WTC11 (cell line): ENCODE measurements at regions not wholly inside any gene's neighbourhood (a gene's known extent, or its start where the extent isn't known, plus 50 kb on each side); places are given as distances from the start of the nearest gene placed in this dataset.

ENCODE experiments used
- ATAC-seq: fragments of 200-7000 bp; cut with Tn5 transposase; 2 replicates; pipeline ENCODE4 v1.10.0; 2021; ENCODE audit warnings: mild to moderate bottlenecking, moderate library complexity
- CTCF ChIA-PET: fragments of 300-600 bp; sonication (Branson Sonifier 250); formaldehyde crosslinking; loops from one replicate; lab custom pipeline; 2021; ENCODE audit warnings: antibody characterized with exemption; lab: Charles Lee
- POLR2A ChIA-PET: fragments of 350-600 bp; sonication (Branson Sonifier 250); formaldehyde crosslinking; loops from one replicate; lab custom pipeline; 2021; ENCODE audit warnings: antibody characterized with exemption; lab: Charles Lee
- DNase-seq: peaks from one replicate; pipeline ENCODE4 v3.0.0; 2021; ENCODE audit warnings: low spot score
- H3K27ac Mint-ChIP-seq: 2 replicates; pipeline ENCODE4 v1.8.0; 2021; ENCODE audit warnings: mixed read lengths
- H3K27me3 Mint-ChIP-seq: 2 replicates; pipeline ENCODE4 v1.8.0; 2021; ENCODE audit warnings: low read depth, mild to moderate bottlenecking, moderate library complexity, mixed read lengths
- H3K36me3 Mint-ChIP-seq: 2 replicates; pipeline ENCODE4 v1.8.0; 2021; ENCODE audit warnings: mixed read lengths
- H3K4me1 Mint-ChIP-seq: 2 replicates; pipeline ENCODE4 v1.8.0; 2022; ENCODE audit warnings: mixed read lengths
- H3K4me3 Mint-ChIP-seq: 2 replicates; pipeline ENCODE4 v1.8.0; 2021; ENCODE audit warnings: mild to moderate bottlenecking, moderate library complexity, mixed read lengths
- H3K9me3 Mint-ChIP-seq: 2 replicates; pipeline ENCODE4 v1.8.0; 2021; ENCODE audit warnings: mixed read lengths
- E2F1 ChIP-seq: sonication (generic); formaldehyde crosslinking; IDR thresholded peaks from 2 replicates; pipeline ENCODE4 v1.8.0; 2022; ENCODE audit warnings: mild to moderate bottlenecking, missing genetic modification reagents
- GTF2I ChIP-seq: fragments of 250-450 bp; sonication (Bioruptor Pico); conservative IDR thresholded peaks from 2 replicates; pipeline ENCODE4 v1.4.0; 2021; ENCODE audit warnings: mild to moderate bottlenecking
- HMGA2 ChIP-seq: fragments of 250-450 bp; sonication (Bioruptor Pico); IDR thresholded peaks from 2 replicates; pipeline ENCODE4 v1.4.0; 2021; ENCODE audit warnings: mild to moderate bottlenecking, moderate library complexity
- MXD4 ChIP-seq: fragments of 250-450 bp; sonication (Bioruptor Pico); IDR thresholded peaks from 2 replicates; pipeline ENCODE4 v1.8.0; 2021; ENCODE audit warnings: mild to moderate bottlenecking, moderate library complexity, borderline replicate concordance
- NR3C1 ChIP-seq: sonication (generic); formaldehyde crosslinking; conservative IDR thresholded peaks from 2 replicates; pipeline ENCODE4 v1.8.1; 2023; ENCODE audit warnings: low read depth, mild to moderate bottlenecking, missing genetic modification reagents
- OVOL2 ChIP-seq: fragments of 250-450 bp; sonication (Bioruptor Pico); IDR thresholded peaks from 2 replicates; pipeline ENCODE4 v1.9.0; 2021; ENCODE audit warnings: mild to moderate bottlenecking, borderline replicate concordance
- PRDM15 ChIP-seq: sonication (generic); formaldehyde crosslinking; IDR thresholded peaks from 2 replicates; pipeline ENCODE4 v1.8.0; 2022; ENCODE audit warnings: missing genetic modification reagents
- PREB ChIP-seq: sonication (generic); formaldehyde crosslinking; IDR thresholded peaks from 2 replicates; pipeline ENCODE4 v1.8.1; 2022; ENCODE audit warnings: mild to moderate bottlenecking, missing genetic modification reagents, moderate library complexity, borderline replicate concordance
- SMAD3 ChIP-seq: sonication (generic); formaldehyde crosslinking; IDR thresholded peaks from 2 replicates; pipeline ENCODE4 v1.8.0; 2022; ENCODE audit warnings: missing genetic modification reagents, mild to moderate bottlenecking, borderline replicate concordance
- TCF7 ChIP-seq: sonication (generic); formaldehyde crosslinking; IDR thresholded peaks from 2 replicates; pipeline ENCODE4 v1.8.0; 2022; ENCODE audit warnings: mild to moderate bottlenecking, low read depth, missing genetic modification reagents, moderate library complexity
- ZNF263 ChIP-seq: sonication (generic); formaldehyde crosslinking; IDR thresholded peaks from 2 replicates; pipeline ENCODE4 v1.8.1; 2022; ENCODE audit warnings: low read depth, mild to moderate bottlenecking, moderate library complexity, missing genetic modification reagents
- ZNF396 ChIP-seq: fragments of 250-450 bp; sonication (Bioruptor Pico); IDR thresholded peaks from 2 replicates; pipeline ENCODE4 v1.8.0; 2021; ENCODE audit warnings: mild to moderate bottlenecking, moderate library complexity, borderline replicate concordance
- ZNF532 ChIP-seq: fragments of 250-450 bp; sonication (Bioruptor Pico); IDR thresholded peaks from 2 replicates; pipeline ENCODE4 v1.9.0; 2021; ENCODE audit warnings: mild to moderate bottlenecking, borderline replicate concordance
- TF ChIP-seq, protein P1 (sequence below): fragments of 250-450 bp; sonication (Bioruptor Pico); conservative IDR thresholded peaks from 2 replicates; pipeline ENCODE4 v1.9.0; 2021; ENCODE audit warnings: mild to moderate bottlenecking
- TF ChIP-seq, protein P2 (sequence below): sonication (generic); formaldehyde crosslinking; IDR thresholded peaks from 2 replicates; pipeline ENCODE4 v1.8.1; 2022; ENCODE audit warnings: missing genetic modification reagents, borderline replicate concordance
- TF ChIP-seq, protein P3 (sequence below): sonication (generic); formaldehyde crosslinking; IDR thresholded peaks from 2 replicates; pipeline ENCODE4 v1.8.0; 2022; ENCODE audit warnings: mild to moderate bottlenecking, missing genetic modification reagents

- TF ChIP-seq, protein P1, sequence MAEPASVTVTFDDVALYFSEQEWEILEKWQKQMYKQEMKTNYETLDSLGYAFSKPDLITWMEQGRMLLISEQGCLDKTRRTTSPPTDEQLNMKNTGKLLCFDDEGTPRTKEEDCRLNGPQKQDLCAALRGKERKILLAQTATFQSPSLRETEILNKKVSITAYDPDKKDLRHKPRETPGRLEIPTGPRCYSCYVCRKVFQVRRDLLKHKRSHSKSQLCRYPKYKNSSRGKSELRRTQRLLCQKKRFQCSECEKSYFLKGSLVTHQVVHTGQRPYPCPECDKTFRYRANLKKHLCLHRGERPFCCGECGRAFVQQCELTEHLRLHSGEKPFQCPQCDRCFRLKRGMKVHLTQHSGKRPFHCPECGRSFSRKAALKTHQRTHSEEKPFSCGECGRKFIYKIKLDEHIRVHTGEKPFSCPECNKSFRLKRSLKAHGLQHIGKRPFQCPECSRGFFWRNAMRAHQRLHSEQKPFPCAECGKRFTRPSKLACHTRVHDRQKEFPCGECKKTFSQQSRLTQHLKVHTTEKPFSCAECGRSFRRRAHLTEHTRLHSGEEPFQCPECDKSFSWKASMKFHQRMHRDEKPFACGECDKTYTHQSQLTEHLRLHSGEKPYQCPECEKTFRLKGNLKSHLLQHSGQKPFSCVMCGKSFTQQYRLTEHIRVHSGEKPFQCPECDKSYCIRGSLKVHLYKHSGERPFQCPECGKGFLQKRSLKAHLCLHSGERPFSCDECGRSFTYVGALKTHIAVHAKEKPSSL: no peak
- no peak for TF ChIP-seq ZNF532
- no peak for TF ChIP-seq TCF7 (CRISPR knock-in tag)
- no peak for TF ChIP-seq PREB (CRISPR knock-in tag)
- TF ChIP-seq, protein P2, sequence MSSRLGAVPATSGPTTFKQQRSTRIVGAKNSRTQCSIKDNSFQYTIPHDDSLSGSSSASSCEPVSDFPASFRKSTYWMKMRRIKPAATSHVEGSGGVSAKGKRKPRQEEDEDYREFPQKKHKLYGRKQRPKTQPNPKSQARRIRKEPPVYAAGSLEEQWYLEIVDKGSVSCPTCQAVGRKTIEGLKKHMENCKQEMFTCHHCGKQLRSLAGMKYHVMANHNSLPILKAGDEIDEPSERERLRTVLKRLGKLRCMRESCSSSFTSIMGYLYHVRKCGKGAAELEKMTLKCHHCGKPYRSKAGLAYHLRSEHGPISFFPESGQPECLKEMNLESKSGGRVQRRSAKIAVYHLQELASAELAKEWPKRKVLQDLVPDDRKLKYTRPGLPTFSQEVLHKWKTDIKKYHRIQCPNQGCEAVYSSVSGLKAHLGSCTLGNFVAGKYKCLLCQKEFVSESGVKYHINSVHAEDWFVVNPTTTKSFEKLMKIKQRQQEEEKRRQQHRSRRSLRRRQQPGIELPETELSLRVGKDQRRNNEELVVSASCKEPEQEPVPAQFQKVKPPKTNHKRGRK (CRISPR knock-in tag): no peak
- TF ChIP-seq HMGA2 (CRISPR knock-in tag): no peak
- TF ChIP-seq, protein P3, sequence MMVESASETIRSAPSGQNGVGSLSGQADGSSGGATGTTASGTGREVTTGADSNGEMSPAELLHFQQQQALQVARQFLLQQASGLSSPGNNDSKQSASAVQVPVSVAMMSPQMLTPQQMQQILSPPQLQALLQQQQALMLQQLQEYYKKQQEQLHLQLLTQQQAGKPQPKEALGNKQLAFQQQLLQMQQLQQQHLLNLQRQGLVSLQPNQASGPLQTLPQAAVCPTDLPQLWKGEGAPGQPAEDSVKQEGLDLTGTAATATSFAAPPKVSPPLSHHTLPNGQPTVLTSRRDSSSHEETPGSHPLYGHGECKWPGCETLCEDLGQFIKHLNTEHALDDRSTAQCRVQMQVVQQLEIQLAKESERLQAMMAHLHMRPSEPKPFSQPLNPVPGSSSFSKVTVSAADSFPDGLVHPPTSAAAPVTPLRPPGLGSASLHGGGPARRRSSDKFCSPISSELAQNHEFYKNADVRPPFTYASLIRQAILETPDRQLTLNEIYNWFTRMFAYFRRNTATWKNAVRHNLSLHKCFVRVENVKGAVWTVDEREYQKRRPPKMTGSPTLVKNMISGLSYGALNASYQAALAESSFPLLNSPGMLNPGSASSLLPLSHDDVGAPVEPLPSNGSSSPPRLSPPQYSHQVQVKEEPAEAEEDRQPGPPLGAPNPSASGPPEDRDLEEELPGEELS (CRISPR knock-in tag): no peak
- no peak for TF ChIP-seq ZNF263
These were observed 225.9 kb upstream of the LRRN1 start (continued) for GRCh38 chr3:3573341-3573740.

- ChIA-PET POLR2A (no interaction called here), CTCF (no interaction called here)
- Mint-ChIP-seq H3K4me1 (no peaks in the 10 kb centered on the region), H3K27me3 (peaks cover 30% of the 10 kb centered on the region), H3K4me3 (no peak overlapping the region), H3K9me3 (peaks cover 71% of the 10 kb centered on the region), H3K36me3 (peaks cover 20% of the 10 kb centered on the region), H3K27ac (no peak overlapping the region)
- DNase-seq (no peak), ATAC-seq (no peak)
- TF ChIP-seq ZNF396 (CRISPR knock-in tag) (no peak), SMAD3 (no peak), OVOL2 (CRISPR knock-in tag) (no peak), E2F1 (CRISPR knock-in tag) (no peak), GTF2I (CRISPR knock-in tag) (no peak), PRDM15 (CRISPR knock-in tag) (no peak), MXD4 (CRISPR knock-in tag) (no peak), NR3C1 (CRISPR knock-in tag) (no peak)
- TF ChIP-seq, protein P1: no peak
These were observed 238.5 kb upstream of the LRRN1 start for GRCh38 chr3:3560591-3561311.
